ENCODE measurements at regions not wholly inside any gene's neighbourhood (a gene's known extent, or its start where the extent isn't known, plus 50 kb on each side); places are given as distances from the start of the nearest gene placed in this dataset.

- TF ChIP-seq CTCF (IDR thresholded peaks at IDR 0.05) (no peak), POLR2AphosphoS5 (IDR thresholded peaks at IDR 0.05; ENCODE audit: low read depth, low read length) (no peak)
Observed at GRCh38 chr4:26163425-26164362, 157.1 kb upstream of the RBPJ start.

All from Panc1 (cell line).